M059J (cell line): ENCODE measurements at regions not wholly inside any gene's neighbourhood (a gene's known extent, or its start where the extent isn't known, plus 50 kb on each side); places are given as distances from the start of the nearest gene placed in this dataset.

Experiments used
- DNase-seq: peaks from one replicate; pipeline ENCODE4 v3.0.0-alpha.2; 2012; ENCODE audit warnings: low read depth

DNA sequence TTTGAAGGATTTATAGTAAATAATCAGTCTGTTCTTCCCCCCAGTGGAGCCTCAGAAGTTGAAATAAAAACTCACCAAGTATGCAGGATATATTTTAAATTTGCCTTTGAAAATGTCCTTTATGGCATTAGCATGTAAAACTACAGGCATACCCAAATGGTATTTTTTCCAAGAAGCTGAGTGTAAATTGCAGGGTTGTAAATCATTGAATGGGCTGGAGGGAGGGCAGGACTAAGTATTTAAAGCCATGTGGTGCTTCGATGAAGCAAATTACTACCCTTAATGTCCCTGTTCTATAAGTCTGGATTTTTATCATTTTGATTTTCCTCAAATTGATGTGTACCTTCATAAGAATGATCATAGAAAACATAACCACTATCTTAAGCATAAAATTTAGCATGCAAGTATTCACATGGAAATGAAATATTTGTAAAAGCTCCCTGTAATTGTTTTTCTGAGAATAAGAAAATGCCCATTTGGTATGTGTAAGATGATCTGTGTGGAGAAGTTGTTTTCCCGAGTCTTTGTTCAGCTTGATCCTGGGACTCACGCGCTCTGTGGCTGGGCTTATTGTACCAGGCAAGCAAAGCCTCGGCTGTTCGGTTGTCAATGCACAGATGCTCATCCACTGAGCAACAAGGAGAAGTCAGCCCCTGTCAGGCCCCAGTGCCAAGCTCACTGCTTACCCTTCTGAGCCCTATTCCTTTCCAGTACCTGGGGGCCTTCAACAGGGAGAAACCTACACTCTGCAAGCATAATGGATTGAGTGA, 66.7 kb downstream of the CD164 start:
- no peak for DNase-seq

DNA sequence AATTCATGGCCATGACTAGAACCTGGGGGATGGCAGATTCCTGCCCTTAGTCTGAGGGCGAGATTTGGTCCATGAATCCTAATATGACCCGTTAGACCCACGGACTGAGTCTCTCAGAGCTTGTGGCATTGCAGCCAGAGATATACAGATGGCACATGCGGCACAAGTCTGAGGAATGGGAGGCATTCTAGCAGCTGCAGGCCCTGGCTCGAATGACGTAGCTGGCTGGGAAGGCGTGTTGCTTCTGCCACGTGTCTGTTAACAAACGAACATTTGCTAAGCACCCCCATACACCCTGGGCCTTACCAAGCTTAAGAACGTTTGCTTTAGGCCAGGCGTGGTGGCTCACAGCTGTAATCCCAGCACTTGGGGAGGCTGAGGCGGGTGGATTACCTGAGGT, 68.0 kb downstream of the CD164 start:
- no peak for DNase-seq

DNA sequence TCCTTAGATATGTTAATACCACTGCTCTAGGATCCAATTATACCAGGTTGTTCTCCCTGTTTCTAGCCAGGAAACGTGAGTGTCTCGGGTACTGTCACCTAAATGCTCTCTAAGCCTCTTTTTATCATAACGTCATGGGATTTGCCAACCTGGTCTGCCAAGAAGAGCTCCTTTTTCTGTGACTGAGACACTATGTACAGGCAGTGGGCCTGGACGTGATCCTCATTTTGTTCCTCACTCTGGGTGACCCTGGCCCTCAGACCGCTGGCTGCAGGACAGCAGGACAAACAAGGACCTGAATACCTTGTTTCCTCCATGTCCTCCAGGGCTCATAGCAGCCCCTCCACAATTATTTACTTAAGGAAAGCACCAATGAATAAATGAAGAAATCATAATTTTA, 69.1 kb downstream of the CD164 start:
- no peak for DNase-seq

DNA sequence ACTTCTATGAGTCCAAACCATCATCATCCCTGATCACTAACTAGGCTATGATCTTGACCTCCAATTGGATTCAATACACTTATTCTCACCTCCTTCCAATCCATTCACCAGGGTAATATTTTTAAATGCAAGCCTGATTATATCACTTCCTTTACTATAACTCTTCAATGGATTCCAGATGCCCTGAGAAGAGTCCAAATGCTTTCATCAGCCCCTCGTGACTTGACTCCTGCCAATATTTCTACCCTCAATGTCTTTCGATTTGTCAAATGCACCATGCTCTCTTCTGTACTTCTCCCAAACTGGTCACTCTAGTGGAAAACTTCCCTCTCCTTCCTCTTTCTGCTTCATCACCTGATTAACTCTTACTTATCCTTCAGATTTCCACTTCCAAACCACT, 70.8 kb downstream of the CD164 start:
- DNase-seq, result no peak

DNA sequence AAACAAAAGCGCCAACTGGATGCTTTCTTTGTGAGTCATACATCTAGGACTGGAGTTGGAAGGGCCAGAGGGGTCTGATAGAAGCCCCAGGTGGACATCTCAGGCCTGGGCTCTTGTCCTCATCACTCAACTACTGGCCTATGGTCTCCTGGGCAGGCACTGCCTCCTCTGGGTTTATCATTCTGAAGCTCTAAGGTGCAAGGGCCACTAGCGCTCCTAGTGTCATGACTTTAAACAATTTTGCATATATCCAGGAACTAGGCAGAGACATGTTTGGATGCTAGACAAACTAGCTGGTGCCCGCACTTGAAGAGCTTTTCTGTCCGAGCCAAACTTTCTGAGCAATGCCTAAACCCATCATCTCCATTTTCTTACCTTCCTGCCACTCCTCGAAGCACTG, 72.3 kb downstream of the CD164 start:
- DNase-seq, result no peak

DNA sequence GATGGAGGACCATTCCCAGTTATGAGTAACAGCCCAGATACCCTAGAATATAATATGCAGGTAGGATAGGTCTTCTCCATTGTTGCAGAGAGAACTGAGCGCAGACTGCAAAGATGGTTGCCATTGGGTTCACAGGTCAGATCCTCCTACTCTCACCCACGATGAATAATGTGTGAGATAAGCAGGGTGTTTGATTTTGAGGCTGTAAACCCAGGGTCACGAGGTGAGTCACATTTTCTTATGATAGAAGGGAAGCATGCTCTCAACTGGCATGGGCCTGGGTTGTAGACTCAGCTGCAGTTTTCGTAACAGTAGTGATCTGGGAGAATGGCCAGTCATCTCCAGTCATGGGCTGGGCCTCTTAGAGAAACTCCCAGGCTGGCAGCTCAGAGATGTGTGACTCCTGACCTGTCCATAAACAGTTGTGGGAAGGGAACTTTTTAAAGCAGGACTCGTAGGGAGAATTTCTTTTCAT, 74.2 kb downstream of the CD164 start:
- peak; percentile 94 for DNase-seq

DNA sequence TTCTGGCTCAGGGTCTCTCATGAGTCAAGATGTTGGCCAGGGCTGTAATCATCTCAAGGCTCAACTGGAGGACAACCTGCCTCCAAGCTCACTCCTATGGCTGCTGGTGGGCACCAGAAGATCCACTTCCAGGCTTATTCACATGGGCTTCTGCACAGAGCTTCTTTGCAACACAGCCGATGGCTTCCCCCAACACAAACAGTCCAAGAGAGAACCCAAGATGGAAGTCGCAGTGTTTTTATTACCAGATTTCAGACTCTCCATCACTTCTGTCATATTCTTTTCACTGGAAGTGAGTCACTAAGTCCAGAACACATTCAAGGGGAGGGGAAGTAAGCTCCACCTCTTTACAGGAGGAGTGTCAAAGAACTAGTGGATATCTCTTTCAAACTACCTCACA, 75.5 kb downstream of the CD164 start:
- DNase-seq, result peak; percentile 58

DNA sequence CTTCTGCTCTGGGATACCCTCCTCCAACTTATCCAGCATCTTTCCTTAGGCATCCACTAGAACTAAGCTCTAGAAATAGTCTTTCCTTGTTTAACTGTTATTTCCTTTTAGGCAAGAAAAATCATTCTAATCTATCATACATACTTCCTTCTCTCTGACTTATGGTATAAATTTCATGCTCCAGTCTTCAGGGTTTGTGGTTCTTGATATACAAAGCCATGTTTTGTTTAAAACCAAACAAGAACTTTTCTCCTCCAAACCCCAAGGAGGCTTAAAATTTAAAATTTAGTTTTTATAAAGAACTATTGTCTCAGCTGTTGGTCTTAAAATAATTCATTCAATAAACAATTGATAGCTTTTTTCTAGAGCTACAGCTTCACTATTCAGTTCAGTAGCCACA, 77.2 kb downstream of the CD164 start:
- no peak for DNase-seq

DNA sequence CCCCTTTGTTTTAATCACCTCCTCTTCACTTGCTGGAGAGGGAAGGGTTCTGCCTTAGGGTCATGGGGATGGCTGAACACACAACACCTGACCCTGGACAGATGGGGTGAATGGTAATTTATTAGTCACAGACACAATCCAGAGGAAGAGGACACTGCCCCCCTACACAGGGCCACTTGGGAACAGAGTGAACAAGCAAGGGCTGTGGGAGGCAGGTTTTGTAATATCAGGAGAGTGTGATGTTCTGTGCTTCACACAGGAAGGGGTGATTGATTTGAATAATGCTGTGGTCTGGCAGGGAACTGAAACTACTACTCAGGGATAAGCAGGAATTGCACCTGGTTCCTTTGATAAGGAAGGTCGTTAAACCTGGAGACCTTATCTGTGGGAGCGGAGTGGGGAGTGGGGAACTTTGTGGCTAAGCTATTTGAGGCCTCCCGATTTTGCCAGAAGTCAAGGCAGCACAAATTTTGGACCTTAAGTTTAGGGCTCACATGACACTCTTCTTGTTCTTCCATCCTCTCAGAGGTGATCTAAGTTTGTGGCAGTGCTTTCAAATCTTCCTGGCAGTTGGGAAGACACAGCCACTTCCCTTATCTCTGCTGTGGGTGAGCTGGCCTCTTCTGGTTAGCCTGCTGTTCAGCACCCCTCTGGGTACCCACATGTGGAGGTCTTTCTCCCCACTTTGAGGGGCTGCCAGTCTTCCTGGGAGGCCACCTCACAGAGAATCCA, 77.8 kb downstream of the CD164 start:
- DNase-seq, result peak; percentile 63

DNA sequence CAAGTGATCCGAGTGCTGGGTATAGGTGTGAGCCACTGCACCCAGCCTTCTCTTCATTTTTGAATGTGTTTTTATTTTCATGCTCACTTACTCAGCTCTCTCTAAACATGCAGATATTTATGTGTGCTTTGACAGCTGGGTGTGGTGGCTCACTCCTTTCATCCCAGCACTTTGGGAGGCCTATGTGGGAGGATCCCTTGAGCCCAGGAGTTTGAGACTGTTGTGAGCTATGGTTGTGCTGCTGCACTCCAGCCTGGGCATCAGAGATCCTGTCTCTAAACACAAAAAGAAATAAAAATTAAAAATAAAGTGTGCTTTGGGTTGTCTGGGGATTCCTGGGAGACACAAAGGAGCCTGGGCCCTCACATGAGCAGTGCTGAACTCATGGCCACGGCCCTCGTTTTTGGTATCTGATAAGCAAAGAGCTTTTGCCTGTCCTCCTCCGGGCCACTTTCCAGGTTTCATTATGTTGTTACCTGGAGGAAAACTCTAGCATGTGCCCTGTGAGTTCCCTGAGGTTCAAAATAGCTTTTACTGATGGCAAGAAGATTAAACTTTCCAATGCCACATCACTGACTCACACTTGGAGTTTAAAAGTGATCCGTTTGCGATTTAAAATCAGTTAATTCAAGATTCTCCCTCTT, 78.5 kb downstream of the CD164 start:
- DNase-seq, result peak; percentile 74

DNA sequence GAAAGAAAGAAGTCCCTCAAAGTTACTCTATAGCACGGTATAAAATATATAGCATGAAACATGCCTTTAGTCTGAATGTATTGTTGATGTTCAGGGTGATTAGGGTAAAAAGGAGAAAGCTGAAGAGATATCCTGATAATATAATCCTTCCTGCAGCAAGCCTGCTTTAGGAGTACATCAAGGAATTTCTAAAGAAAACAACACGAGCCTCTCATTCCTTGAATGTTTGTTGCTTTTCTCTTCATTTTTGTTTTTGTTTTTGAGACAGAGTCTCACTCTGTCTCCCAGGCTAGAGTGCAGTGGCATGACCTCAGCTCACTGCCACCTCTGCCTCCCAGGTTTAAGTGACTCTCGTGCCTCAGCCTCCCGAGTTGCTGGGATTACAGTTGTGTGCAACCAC, 79.1 kb downstream of the CD164 start:
- DNase-seq, result no peak

DNA sequence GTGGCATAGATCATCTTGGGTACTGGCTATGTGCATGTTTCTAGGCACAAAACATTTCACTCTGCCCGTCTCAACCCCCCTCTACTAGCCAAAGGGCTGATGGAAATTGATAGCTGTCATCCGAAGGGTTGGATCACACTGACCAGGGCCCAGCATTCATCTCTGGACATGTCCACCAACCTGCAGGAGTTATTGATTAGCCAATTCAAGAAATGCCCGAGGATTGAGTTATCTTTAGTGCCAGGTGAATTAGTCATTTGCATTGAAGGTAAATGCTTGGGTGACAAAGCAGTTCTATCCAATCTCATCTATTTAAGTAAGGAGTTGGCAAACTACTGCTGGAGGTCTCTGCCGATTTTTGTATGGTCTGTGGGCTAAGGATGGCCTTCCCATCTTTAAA, 80.1 kb downstream of the CD164 start:
- no peak for DNase-seq

DNA sequence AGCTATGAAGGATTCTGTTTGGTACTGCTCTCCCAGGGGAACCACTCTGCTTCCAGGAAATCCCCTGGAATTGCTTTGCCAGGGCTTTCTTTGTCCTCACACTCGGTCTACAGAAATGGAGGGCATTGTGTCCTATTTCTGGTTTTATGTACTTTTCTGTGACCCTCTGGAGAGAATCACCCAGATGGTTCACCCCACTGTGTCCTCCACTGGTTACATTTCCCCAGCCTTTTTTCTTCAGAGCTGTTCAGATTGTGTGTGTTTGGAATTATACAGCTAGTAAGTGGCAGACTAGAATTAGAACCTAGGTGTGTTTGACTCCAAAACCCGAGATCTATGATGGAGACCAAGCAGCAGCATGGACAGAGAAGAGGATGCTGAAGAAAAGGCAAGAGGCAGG, 80.8 kb downstream of the CD164 start:
- no peak for DNase-seq

DNA sequence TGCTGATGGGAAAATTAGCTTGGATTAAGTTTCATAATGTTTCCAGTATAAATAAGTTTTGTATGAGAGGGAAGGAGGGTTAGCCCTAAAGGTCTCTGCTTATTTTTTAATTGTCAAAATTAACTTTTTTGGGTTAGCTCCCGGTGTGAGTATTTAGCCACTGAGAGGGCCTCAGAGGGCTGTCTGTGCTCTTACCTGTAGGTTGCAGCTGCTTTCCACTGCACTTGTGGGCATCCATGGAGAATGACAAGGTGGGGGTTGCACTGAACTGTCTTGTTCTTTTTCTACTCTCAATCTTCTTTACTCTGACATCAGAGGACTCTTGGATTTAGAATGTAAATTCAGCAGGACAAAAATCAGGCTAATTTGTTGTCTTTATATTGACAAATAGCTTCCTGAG, 81.4 kb downstream of the CD164 start:
- DNase-seq, result no peak

DNA sequence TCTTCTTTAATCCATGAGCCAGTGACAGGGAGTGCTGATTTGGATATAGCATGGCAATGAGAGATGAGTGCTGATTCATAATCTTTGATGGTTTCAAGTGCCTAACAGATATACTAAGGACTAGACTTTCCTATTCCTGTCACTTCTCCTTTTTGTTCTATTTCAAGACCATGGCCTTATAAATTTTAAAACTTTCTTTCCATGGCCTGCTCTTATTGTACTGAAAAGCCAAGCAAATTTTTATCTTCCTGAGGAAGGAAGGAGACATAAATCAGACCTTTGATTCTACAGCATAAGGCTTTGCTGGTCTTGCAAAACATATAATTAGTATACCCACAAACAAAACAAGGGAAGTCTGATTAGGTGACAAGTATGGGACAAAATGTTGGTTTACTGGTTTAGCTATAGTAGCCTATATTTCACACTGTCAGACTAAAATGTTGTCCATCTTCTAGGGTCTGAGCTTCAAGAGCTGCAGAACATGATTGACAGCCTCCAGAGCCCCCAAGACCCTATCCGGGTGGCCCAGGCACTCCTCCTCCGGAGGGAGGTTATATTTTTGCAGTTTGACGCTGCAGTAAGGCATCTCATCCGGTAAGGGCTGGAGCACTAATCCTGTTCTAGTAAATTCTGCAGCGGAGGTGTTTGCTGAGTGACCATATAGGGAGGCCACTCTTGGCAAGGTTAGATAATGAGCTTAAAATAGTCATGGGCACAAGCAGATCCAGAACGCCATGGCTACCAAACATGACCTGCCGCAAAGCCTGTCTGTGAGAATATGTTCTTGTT, 82.3 kb downstream of the CD164 start:
- DNase-seq, result no peak

DNA sequence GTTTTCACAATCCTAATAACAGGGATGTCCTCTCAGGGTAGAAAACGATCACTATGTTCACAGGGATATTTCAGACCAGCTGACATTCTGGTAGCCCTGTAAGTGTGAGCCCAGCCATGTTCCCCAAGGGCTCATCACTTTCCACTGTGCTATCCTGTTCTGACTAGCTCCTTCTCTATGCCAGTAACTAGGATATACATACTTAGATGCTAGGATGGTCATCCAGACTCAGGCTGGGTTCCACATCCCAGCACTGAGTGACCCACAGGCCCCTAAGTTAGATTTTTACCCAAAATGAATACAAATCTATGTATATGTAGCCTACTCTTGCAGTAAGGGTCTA, 83.0 kb downstream of the CD164 start:
- DNase-seq, result no peak

DNA sequence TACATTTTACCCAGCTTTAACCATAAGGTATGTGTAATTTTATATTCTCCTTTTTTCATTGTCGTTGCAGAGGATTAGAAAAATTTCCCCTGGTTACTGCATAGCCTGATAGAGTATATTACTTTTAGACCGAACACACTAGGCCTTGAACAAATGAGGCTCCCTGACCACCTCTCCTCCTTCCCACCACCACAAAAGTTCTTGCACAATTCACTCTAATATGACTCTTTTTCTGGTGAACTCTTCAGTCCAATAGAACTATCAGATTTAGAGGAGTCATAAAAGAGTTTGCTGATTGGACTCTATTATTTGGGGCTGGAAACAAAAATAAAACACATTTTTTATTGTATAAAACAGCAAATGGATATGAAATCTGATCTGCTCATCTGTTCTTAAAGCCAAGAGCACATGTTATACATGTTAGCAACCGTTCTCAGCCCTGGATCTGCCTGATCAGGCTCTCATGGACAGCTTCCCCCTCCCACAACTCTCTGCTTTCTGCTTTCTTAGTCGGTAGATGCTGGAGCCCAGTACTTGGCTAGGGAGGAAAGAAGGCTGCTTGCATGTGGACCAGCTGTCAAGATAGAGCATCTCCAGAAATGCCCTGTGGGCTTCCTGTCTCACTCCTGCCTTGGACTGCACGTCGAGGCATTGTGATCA, 83.5 kb downstream of the CD164 start:
- no peak for DNase-seq

DNA sequence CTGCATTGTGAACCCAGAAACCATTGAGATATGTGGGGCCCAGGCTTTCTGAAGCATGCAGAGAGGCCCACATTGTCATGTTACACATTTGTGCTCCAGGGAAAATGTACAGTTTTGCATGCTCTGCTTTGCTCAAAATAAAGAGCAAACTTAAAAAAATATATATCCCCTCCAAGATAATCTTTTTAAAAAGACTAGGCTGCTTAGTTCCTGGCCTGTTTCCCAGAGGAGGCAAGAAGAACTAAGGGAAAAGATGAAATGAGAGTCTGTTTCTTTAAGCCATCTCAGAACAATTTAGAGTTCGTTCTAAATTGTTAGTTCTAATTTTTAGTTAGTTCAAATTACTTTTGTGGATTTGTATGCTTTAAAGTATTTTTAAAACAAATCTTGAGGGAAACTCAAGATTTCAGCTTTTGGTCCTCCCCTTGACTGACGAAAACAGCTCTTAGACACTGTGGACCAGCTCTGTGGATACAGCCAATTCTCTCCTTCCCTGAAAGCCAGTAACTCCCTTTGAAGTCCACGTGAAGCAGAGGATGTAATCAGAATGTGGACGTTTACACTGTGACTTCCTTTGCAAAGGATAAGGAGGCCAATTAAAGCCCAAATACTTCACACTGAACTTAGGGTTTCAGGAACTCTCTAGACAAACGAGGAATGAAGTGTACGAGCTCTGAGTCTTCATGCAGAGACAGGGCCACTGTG, 84.7 kb downstream of the CD164 start:
- no peak for DNase-seq

DNA sequence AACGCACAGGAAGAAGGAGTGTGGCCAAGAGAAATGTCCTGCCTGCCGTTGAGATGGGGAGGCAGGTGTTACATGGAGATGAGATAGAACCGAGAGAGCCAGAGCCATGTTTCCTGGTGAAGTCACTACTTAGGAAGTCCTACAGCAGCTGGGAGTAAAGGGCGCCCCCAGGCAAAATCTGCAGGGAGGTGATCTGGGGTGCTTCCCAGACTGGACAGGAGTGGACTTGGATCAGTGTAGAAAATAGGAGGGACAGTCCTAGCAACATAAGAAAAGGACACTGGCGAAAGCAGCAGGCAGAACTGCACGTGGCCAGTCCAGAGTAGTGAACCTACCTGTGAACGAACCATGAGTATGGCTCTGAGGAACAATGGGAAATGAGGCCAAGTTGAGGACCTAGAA, 85.3 kb downstream of the CD164 start:
- peak; percentile 27 for DNase-seq

DNA sequence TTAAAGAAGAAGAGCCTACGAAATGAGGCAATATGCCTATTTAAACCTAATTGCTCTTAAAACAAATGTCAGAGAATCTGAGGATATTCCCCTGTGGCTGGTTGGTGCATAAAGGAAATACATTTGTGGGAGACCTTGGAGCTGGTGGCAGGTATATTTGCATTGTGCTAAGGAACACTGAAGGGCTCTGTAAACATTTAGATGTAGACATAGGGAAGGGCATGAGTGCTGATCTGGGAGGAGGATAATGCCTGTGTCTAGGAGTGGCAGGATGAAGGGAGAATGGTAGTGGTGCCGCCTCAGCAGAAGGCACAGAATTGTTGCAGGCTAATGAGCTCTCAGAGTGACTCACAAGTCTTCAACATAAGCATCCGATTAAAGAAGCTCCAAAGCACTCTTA, 85.8 kb downstream of the CD164 start:
- DNase-seq, result peak; percentile 30

DNA sequence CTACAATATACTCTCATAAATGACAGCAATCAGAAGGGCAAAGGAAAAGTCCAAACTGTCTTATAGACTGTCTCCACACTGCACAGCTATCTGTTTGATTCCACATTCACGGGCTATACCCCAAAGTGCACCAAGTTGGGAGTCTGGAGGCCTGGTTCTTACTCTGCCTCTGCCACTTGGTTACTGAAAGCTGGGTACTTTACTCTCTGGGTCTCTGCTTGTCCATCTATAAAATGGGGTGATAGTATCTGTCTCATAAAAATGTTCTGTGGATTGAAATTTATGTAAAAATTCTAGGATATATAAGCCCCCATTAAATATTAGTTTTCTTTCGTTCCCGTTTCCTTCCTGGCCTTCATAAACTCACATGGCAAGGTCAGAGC, 86.5 kb downstream of the CD164 start:
- DNase-seq, result no peak
